OCI-LY1 (cell line): ENCODE measurements at regions not wholly inside any gene's neighbourhood (a gene's known extent, or its start where the extent isn't known, plus 50 kb on each side); places are given as distances from the start of the nearest gene placed in this dataset.

ENCODE experiments used
- EZH2 ChIP-seq: fragments of 200-600 bp; sonication (generic), shearing (Covaris generic); IDR thresholded peaks from 2 replicates; pipeline ENCODE4 v1.8.0; 2017; ENCODE audit warnings: borderline replicate concordance, mixed run types, mild to moderate bottlenecking, antibody characterized with exemption, low read length, moderate library complexity, mixed read lengths
- TF ChIP-seq, protein P1 (sequence below): fragments of 200-600 bp; sonication (generic), shearing (Covaris generic); IDR thresholded peaks from 2 replicates; pipeline ENCODE4 v1.5.1; 2017; ENCODE audit warnings: mild to moderate bottlenecking, antibody characterized with exemption, low read length, moderate library complexity, mixed read lengths

DNA sequence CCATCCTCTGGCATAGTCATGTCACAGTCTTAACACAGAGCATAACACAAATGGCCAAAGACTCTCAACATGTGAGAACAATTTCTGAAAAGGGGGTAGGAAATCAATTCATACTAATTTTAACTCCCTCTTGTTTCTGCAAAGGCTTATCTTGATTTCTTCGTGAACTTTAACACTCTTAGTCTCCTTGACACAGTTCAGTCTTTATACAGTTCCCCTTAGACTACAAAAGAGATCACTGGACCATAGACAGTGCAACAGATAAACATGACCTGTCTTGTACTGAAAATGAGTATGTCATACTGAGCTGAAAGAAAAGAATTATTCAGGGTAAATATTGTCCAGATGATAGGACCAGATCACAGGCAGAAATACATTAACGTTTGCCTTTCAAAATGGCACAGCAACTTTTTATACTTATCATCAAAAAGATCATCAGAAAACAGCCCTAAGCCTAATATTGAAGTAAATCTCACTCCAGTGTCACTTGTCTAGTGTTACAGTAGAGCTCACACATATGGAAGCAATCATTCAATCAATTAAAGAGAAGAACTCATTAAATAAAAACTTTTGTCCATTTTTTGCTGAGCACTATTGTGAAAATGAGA is 56.4 kb upstream of the VRK2 start:
- TF ChIP-seq EZH2: no peak
- TF ChIP-seq, protein P1, sequence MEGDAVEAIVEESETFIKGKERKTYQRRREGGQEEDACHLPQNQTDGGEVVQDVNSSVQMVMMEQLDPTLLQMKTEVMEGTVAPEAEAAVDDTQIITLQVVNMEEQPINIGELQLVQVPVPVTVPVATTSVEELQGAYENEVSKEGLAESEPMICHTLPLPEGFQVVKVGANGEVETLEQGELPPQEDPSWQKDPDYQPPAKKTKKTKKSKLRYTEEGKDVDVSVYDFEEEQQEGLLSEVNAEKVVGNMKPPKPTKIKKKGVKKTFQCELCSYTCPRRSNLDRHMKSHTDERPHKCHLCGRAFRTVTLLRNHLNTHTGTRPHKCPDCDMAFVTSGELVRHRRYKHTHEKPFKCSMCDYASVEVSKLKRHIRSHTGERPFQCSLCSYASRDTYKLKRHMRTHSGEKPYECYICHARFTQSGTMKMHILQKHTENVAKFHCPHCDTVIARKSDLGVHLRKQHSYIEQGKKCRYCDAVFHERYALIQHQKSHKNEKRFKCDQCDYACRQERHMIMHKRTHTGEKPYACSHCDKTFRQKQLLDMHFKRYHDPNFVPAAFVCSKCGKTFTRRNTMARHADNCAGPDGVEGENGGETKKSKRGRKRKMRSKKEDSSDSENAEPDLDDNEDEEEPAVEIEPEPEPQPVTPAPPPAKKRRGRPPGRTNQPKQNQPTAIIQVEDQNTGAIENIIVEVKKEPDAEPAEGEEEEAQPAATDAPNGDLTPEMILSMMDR: no peak
